ENCODE measurements at regions not wholly inside any gene's neighbourhood (a gene's known extent, or its start where the extent isn't known, plus 50 kb on each side); places are given as distances from the start of the nearest gene placed in this dataset.

DNA sequence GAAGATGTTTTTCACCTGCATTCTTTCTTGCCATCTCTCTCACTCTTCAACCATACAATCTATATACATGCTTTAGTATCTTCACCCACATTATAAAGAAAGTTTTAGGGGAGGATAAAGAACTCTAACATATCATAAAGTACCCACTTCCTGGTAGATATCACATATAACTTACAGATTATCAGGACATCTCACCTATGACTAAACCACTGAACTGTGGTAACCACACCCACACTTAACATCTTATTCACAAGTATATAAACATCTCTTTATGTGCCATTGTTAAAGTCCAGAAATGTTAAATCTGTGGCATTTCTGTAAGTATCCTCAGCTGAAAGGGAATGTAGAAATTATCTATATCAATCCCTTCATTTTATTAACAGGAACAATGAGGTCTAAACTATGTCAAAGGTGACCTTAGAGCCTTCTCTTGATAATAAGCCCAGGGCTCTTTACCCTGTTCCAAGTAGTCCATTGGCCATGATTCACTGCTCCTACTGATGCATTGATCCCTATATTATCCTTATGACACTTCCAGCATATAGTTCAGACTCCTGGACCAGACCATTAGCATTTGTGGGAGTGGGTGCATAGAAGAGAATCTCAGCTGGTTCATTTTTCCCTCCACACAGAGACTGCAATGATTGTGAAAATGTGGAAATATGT lies 182.4 kb downstream of the SUCLG1 start:
- in situ Hi-C loops (cut with MboI), result no loop called here
- ATAC-seq (no peak), DNase-seq (ENCODE audit: low read depth, low spot score) (no peak)

More for the DNA sequence above, 182.4 kb downstream of the SUCLG1 start:
- ChIA-PET POLR2A (no interaction called here), CTCF (interaction anchor here (0.6 kb wide), 1 partner anchor 26 kb away, joined by 3 read pairs; no protein-coding TSS in a partner anchor), RAD21 (ENCODE audit: unreplicated experiment) (no interaction called here), SMC1A (ENCODE audit: uncharacterized antibody, unreplicated experiment) (no interaction called here)
- no TSS peak for BruUV-seq (replicated peaks)
- intact Hi-C loops (cut with micrococcal nuclease; ENCODE audit: unreplicated experiment), result no loop called here
- H3K9me3 ChIP-seq (replicated peaks; ENCODE audit: control insufficient read depth, insufficient read depth, low read length), result no peaks in the 10 kb centered on the region
- no peak overlapping the region for H3K27ac ChIP-seq (ENCODE audit: control insufficient read depth, insufficient read depth)
- no peaks in the 10 kb centered on the region for H3K36me3 ChIP-seq (ENCODE audit: control insufficient read depth in 2 of 2, insufficient read depth in 2 of 2, low read length in 1 of 2)
- no peak overlapping the region for H3K4me3 ChIP-seq
- H3K79me2 ChIP-seq (ENCODE audit: control insufficient read depth, insufficient read depth, low read length), result no peaks in the 10 kb centered on the region
- no peaks in the 10 kb centered on the region for H4K20me1 ChIP-seq (ENCODE audit: control insufficient read depth, insufficient read depth)
- no peaks in the 10 kb centered on the region for H3K27me3 ChIP-seq (replicated peaks in 1 of 2; ENCODE audit: control insufficient read depth in 2 of 2, insufficient read depth in 2 of 2, low read length in 1 of 2)
- H3K4me1 ChIP-seq (ENCODE audit: control insufficient read depth, insufficient read depth, low read length), result no peaks in the 10 kb centered on the region
- H3K4me2 ChIP-seq (ENCODE audit: control insufficient read depth, insufficient read depth), result no peak overlapping the region
- no peak overlapping the region for H3K9ac ChIP-seq (ENCODE audit: control insufficient read depth, insufficient read depth, low read length)
- FAIRE-seq, result no peak
- TF ChIP-seq SIX5 (IDR thresholded peaks at IDR 0.05; ENCODE audit: low read depth, low read length, severe bottlenecking) (no peak), ZZZ3 (IDR thresholded peaks at IDR 0.05; ENCODE audit: control insufficient read depth, insufficient read length, low read depth) (no peak), TARDBP (IDR thresholded peaks at IDR 0.05; ENCODE audit: borderline replicate concordance) (no peak)
- TF ChIP-seq, protein P1, sequence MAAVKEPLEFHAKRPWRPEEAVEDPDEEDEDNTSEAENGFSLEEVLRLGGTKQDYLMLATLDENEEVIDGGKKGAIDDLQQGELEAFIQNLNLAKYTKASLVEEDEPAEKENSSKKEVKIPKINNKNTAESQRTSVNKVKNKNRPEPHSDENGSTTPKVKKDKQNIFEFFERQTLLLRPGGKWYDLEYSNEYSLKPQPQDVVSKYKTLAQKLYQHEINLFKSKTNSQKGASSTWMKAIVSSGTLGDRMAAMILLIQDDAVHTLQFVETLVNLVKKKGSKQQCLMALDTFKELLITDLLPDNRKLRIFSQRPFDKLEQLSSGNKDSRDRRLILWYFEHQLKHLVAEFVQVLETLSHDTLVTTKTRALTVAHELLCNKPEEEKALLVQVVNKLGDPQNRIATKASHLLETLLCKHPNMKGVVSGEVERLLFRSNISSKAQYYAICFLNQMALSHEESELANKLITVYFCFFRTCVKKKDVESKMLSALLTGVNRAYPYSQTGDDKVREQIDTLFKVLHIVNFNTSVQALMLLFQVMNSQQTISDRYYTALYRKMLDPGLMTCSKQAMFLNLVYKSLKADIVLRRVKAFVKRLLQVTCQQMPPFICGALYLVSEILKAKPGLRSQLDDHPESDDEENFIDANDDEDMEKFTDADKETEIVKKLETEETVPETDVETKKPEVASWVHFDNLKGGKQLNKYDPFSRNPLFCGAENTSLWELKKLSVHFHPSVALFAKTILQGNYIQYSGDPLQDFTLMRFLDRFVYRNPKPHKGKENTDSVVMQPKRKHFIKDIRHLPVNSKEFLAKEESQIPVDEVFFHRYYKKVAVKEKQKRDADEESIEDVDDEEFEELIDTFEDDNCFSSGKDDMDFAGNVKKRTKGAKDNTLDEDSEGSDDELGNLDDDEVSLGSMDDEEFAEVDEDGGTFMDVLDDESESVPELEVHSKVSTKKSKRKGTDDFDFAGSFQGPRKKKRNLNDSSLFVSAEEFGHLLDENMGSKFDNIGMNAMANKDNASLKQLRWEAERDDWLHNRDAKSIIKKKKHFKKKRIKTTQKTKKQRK (IDR thresholded peaks at IDR 0.05; ENCODE audit: low read depth, low read length), result no peak
- no peak overlapping the region for H2AFZ ChIP-seq (ENCODE audit: control insufficient read depth, low read depth, low read length)
